Glomerular visceral epithelial cell (primary cell): ENCODE measurements at regions not wholly inside any gene's neighbourhood (a gene's known extent, or its start where the extent isn't known, plus 50 kb on each side); places are given as distances from the start of the nearest gene placed in this dataset.

Experiments
- DNase-seq: peaks from one replicate; pipeline ENCODE4 v3.0.0-alpha.2; 2016; ENCODE audit errors: extremely low spot score

- DNase-seq: no peak
These were observed 797.8 kb upstream of the GYPC start for GRCh38 chr2:125857971-125858794.

GRCh38 chr2:125861461-125861860, 794.5 kb upstream of the GYPC start:
- DNase-seq: no peak

GRCh38 chr2:125867908-125868307, 788.0 kb upstream of the GYPC start:
- no peak for DNase-seq

- no peak for DNase-seq
These were observed 785.7 kb upstream of the GYPC start for GRCh38 chr2:125870264-125870663.

- no peak for DNase-seq
These were observed 785.2 kb upstream of the GYPC start for GRCh38 chr2:125870746-125871145.

GRCh38 chr2:125874564-125874963, 781.4 kb upstream of the GYPC start:
- DNase-seq: no peak

- DNase-seq: no peak
These were observed 770.6 kb upstream of the GYPC start for GRCh38 chr2:125885340-125885739.

- DNase-seq: no peak
These were observed 769.8 kb upstream of the GYPC start for GRCh38 chr2:125886153-125886552.

GRCh38 chr2:125901278-125901677, 754.7 kb upstream of the GYPC start:
- DNase-seq: no peak

GRCh38 chr2:125925891-125926546, 729.9 kb upstream of the GYPC start:
- DNase-seq: no peak

- DNase-seq: no peak
These were observed 720.4 kb upstream of the GYPC start for GRCh38 chr2:125935559-125935958.

GRCh38 chr2:125942585-125943424, 713.2 kb upstream of the GYPC start:
- no peak for DNase-seq

- no peak for DNase-seq
These were observed 696.9 kb upstream of the GYPC start for GRCh38 chr2:125959047-125959446.

GRCh38 chr2:125961739-125962138, 694.2 kb upstream of the GYPC start:
- DNase-seq: no peak

GRCh38 chr2:125979886-125980285, 676.1 kb upstream of the GYPC start:
- DNase-seq: no peak

- no peak for DNase-seq
These were observed 672.6 kb upstream of the GYPC start for GRCh38 chr2:125983364-125983763.

- no peak for DNase-seq
These were observed 626.6 kb upstream of the GYPC start for GRCh38 chr2:126029316-126029715.

GRCh38 chr2:126038861-126039260, 617.1 kb upstream of the GYPC start:
- DNase-seq: no peak

GRCh38 chr2:126041391-126042047, 614.4 kb upstream of the GYPC start:
- no peak for DNase-seq

GRCh38 chr2:126042089-126042488, 613.9 kb upstream of the GYPC start:
- DNase-seq: no peak

GRCh38 chr2:126048719-126049118, 607.2 kb upstream of the GYPC start:
- DNase-seq: no peak

- no peak for DNase-seq
These were observed 606.5 kb upstream of the GYPC start for GRCh38 chr2:126049461-126049860.
